Kidney (tissue), 13 donors: ENCODE measurements at regions not wholly inside any gene's neighbourhood (a gene's known extent, or its start where the extent isn't known, plus 50 kb on each side); places are given as distances from the start of the nearest gene placed in this dataset.

Experiments
- DNase-seq, 5 donors: peaks; one replicate each; pipeline ENCODE4 v3.0.0-alpha.2; 2013 to 2020
- FAIRE-seq: peaks from 2 replicates; lab custom pipeline; 2012; peaks lifted over from hg19 to GRCh38; lab: Jason Lieb, UNC
- H3K27ac ChIP-seq, 2 donors: one replicate each; pipeline ENCODE4 v1.7.0; 2013; ENCODE audit warnings: low read depth in 2 of 2, low read length in 2 of 2, inconsistent platforms in 1 of 2
- H3K27me3 ChIP-seq: one replicate; pipeline ENCODE4 v1.7.1; 2013; ENCODE audit warnings: low read length, inconsistent platforms; ENCODE audit not compliant: control insufficient read depth, insufficient read depth
- H3K36me3 ChIP-seq, 3 donors: one replicate each; pipeline versions ENCODE4 v1.7.0 to v1.7.1; 2013; ENCODE audit warnings: low read length in 3 of 3, control low read depth in 1 of 3, inconsistent platforms in 1 of 3; ENCODE audit not compliant: insufficient read depth in 3 of 3, control insufficient read depth in 2 of 3
- H3K4me1 ChIP-seq, 3 donors: one replicate each; pipeline versions ENCODE4 v1.7.0 to v1.7.1; 2013; ENCODE audit warnings: low read length in 3 of 3, inconsistent platforms in 1 of 3, low read depth in 1 of 3; ENCODE audit not compliant: control insufficient read depth in 2 of 3, insufficient read depth in 2 of 3
- H3K4me3 ChIP-seq, 3 donors: one replicate each; pipeline versions ENCODE4 v1.7.0 to v1.8.1; 2013; ENCODE audit warnings: low read length in 3 of 3, control low read depth in 1 of 3, inconsistent platforms in 1 of 3
- H3K9ac ChIP-seq, 3 donors: one replicate each; pipeline versions ENCODE4 v1.7.0 to v1.7.1; 2013; ENCODE audit warnings: low read length in 3 of 3, control low read depth in 1 of 3, inconsistent platforms in 1 of 3
- H3K9me3 ChIP-seq, 3 donors: one replicate each; pipeline versions ENCODE4 v1.7.0 to v1.7.1; 2013; ENCODE audit warnings: low read length in 3 of 3, control low read depth in 1 of 3, inconsistent platforms in 1 of 3; ENCODE audit not compliant: control insufficient read depth in 2 of 3, insufficient read depth in 1 of 3
- intact Hi-C: fragments of 100-400 bp; cut with DNase I; formaldehyde crosslinking; loops from one replicate; pipeline ENCODE4 v1.11.1; 2022
- TF ChIP-seq, protein P1 (sequence below): IDR thresholded peaks from 3 replicates; pipeline ENCODE4 v1.5.1; 2012; ENCODE audit warnings: mild to moderate bottlenecking, moderate library complexity, borderline replicate concordance; ENCODE audit not compliant: insufficient read depth; ENCODE audit errors: extremely low read depth
- donor health status: control.
- donor health status: control.
- donor health status: control.
- donor health status: control.
- donor health status: control.
- donor health status: DM: yes; HTN: yes; CAD: no.
- donor health status: Normal renal cell carcinoma (clear cell type).

DNA sequence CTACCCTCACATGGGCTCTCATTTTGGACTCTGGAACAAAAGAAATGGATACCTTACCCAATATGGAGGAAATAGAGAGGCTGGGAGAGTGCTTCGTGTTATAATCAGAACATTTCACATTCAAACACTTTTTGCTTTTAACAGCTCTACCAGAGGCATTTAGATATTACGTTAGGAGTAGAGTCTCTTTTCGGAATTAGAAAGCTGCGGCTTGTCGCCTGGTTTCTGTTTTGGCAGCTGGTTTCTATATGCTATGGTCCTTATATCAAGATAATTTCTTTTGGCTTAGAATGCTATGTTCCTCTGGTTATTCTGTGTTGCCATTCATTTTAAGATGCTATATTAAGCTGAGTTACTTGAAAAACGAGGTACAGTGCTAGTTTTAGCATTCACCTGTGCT is 392.8 kb upstream of the GALNT5 start:
- Histone ChIP-seq H3K36me3 (no peaks in the 10 kb centered on the region), H3K27me3 (no peaks in the 10 kb centered on the region), H3K4me1 (no peaks in the 10 kb centered on the region), H3K9me3 (no peaks in the 10 kb centered on the region), H3K4me3 (no peak overlapping the region), H3K9ac (no peak overlapping the region), H3K27ac (no peak overlapping the region)
- FAIRE-seq (no peak), DNase-seq (no peak)
- TF ChIP-seq, protein P1, sequence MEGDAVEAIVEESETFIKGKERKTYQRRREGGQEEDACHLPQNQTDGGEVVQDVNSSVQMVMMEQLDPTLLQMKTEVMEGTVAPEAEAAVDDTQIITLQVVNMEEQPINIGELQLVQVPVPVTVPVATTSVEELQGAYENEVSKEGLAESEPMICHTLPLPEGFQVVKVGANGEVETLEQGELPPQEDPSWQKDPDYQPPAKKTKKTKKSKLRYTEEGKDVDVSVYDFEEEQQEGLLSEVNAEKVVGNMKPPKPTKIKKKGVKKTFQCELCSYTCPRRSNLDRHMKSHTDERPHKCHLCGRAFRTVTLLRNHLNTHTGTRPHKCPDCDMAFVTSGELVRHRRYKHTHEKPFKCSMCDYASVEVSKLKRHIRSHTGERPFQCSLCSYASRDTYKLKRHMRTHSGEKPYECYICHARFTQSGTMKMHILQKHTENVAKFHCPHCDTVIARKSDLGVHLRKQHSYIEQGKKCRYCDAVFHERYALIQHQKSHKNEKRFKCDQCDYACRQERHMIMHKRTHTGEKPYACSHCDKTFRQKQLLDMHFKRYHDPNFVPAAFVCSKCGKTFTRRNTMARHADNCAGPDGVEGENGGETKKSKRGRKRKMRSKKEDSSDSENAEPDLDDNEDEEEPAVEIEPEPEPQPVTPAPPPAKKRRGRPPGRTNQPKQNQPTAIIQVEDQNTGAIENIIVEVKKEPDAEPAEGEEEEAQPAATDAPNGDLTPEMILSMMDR: no peak
- intact Hi-C loops: no loop called here

DNA sequence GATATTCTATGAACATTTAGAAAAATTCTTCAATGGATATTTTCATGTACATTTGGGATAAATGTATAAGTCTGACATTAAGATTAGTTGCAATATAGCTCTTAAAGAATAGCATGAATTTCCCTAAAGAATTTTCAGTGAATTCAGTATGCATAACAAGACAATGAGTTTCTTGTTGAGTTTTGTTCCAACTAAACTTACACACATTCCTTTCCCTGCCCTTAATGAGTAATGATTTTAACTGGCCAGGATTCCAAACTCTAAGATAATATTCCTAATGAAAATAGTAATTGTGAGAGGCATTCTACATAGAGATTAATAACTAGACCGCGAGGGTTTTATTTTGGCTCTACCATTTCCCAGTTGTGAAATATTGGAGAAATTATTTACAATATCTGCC is 390.3 kb upstream of the GALNT5 start:
- no peak for FAIRE-seq
- Histone ChIP-seq H3K4me3 (no peak overlapping the region), H3K4me1 (no peaks in the 10 kb centered on the region), H3K27me3 (no peaks in the 10 kb centered on the region), H3K36me3 (no peaks in the 10 kb centered on the region), H3K9me3 (no peaks in the 10 kb centered on the region), H3K27ac (no peak overlapping the region), H3K9ac (no peak overlapping the region)
- TF ChIP-seq, protein P1: no peak
- intact Hi-C loops: no loop called here
- DNase-seq: no peak

GRCh38 chr2:156874707-156875106 is 382.8 kb upstream of the GALNT5 start:
- DNase-seq (no peak), FAIRE-seq (no peak)
- TF ChIP-seq, protein P1: no peak
- H3K36me3 ChIP-seq: no peaks in the 10 kb centered on the region
- no peaks in the 10 kb centered on the region for H3K9me3 ChIP-seq
- H3K4me1 ChIP-seq: no peaks in the 10 kb centered on the region
- H3K27me3 ChIP-seq: no peaks in the 10 kb centered on the region
- no peak overlapping the region for H3K4me3 ChIP-seq
- H3K27ac ChIP-seq: no peak overlapping the region
- H3K9ac ChIP-seq: no peak overlapping the region
- intact Hi-C loops: no loop called here

- H3K9me3 ChIP-seq: no peaks in the 10 kb centered on the region
- H3K27ac ChIP-seq: no peak overlapping the region
- TF ChIP-seq, protein P1: no peak
- intact Hi-C loops: no loop called here
- FAIRE-seq (no peak), DNase-seq (no peak)
- no peak overlapping the region for H3K4me3 ChIP-seq
- H3K27me3 ChIP-seq: no peaks in the 10 kb centered on the region
- H3K4me1 ChIP-seq: no peaks in the 10 kb centered on the region
- H3K9ac ChIP-seq: no peak overlapping the region
- H3K36me3 ChIP-seq: no peaks in the 10 kb centered on the region
Measured at GRCh38 chr2:156883804-156884203, 373.7 kb upstream of the GALNT5 start.
